DMS153 treated with DMSO at 0.1 percent for 48 hours (cell line): ENCODE measurements at regions not wholly inside any gene's neighbourhood (a gene's known extent, or its start where the extent isn't known, plus 50 kb on each side); places are given as distances from the start of the nearest gene placed in this dataset.

ENCODE experiments used
- DNase-seq: peaks from one replicate; lab custom pipeline; 2025; ENCODE audit not compliant: unreplicated experiment; lab: John Stamatoyannopoulos, UW

DNA sequence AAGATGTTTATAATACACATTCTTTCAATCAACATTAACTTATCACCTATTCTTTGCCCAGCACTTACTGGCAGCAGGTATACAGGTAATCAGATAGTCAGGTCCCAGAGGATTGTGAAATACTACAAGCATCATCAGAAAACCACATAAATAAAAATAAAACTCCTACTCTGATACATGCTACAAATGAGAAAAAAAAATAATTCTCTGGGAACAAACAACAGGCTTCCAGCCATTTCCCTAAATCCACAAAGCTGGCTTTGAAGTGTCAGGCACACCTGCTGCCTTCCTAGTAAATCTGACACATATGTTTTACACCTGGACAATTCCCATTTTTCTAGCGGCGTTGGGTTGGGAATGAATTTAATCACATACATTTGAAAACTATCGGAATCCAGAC is 384.5 kb upstream of the CDH4 start:
- no peak for DNase-seq

DNA sequence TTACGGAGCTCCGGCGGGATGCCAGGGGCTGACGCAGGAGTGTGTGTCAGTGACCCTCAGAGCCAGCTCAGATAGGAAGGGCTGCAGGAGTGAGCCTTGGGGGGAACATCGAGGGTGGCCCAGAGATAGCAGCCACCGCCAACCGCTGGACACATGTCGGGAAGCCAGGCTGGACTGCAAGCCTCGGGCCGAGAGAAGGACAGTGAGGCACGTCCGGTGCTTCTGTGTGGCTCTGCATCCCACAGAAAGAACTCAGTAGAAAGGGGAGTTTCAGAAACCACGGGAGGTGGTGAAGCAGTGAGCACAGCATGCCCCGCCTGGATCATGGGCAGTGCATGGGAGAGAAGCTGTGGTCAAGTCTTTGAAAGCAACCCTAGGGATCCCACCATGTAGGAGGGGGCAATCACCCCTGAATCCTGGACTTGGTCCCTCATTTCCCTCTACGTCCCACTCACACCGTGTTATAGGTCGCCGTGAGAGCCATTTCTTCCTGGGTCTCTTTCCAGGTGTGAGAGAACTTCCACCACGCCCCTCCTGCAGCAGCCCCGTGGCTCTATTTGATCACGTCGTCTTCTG is 383.7 kb upstream of the CDH4 start:
- no peak for DNase-seq

DNA sequence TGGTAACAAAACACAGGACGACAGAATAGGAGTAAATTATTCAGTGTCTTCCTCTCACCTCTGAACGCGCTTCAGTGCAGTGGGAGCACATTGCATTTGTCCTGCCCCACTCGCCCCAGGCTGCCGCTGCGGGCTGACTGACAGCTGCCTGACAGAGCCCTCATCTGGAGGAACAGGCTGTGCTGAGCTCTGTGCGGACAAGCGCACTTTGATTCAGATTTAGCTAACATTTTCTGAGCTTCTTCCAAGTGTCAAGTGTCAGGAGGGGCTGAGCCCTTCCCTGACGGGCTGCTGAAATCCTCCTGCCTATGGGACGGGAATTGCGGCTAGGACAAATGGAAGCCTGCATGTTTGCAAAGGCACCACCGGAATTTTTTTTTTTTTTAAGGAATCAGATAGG is 383.0 kb upstream of the CDH4 start:
- no peak for DNase-seq

DNA sequence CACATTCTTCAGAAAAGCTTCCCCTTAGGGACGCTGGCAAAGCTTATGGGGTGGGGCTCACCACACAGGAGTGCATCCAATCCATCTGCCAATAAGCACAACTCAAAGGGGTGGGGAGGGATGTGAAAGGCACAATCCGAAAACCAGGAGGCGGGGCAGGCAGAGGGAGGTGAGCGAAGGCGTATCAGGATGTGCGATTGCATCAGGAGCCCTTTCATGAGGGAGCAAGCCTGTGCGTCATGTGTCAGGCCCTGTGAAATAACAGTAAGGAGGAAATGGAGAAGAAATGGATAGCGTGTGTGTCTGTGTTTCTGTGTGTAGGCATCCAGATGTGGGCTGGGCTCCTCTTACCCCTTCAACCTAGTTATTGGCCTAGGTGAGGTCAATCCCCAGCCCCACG is 382.4 kb upstream of the CDH4 start:
- DNase-seq = no peak

DNA sequence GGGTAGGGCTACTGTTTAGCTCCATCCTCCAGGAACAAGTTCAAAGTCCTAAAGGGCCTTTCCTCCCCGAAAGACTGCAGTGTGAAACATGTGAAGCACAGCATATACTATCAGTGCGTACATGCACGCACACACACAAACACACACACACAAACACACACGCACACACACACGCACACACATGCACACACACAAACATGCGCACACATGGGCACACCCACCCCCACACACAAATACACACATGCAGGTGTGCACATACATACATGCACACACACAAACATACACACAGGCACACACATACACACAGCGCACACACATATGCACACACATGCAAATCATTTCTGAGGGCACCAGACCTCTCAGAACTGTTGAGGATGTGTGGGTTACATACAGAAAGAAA is 382.0 kb upstream of the CDH4 start:
- no peak for DNase-seq

DNA sequence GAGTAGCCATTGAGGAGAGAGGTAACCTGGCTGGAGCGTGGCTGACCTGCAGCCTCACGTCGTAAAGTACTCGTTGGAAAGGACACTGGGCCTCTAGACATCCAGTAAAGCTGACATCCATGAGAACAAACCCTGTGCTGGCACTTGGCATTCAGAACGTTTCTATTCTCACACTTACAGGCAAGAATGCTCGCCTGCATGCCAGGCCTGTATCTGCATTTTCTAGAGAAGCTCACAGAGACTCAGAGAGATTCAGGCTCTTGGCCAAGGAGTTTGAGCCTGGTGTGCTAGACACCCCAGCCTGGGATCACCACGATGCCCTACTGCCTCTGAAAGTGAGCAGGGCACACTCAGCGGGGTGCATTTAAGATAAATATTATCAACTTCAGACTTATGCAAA is 379.8 kb upstream of the CDH4 start:
- DNase-seq = no peak

DNA sequence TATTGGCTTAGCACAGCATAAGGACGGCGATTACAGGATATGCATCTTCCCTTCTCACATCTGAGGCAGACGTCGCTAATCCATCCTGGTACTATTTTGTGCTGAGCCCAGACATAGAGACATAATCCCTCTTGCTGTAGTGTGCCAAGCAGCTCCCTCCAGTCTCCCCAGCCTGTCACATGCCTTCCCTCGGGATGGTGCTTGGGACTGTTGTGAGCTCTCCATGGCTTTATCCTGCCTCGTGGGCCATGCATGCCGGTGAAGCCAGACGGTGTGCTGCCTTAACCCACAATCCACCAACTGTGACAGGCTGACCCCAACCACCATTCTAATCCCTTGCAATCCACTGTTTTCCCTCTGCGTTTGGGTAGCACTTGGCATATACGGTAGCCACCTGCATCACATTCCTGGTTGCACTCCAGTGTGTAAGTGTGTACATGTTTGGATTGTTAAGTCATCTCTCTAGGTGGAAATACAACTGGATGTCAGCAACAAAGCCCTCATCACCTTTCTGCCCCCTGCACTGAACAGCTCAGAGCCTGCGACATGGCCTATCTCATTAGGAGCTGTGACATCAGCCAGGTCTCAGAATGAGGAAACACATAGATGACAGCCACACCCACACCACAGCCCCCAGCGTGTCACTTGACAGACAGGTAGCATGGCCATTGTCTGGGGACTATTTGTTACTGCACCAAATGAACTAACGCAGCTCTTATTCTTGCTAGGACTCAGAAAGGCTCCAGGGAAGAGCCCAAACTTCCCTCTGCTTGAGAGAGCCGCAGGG is 374.8 kb upstream of the CDH4 start:
- DNase-seq = no peak

DNA sequence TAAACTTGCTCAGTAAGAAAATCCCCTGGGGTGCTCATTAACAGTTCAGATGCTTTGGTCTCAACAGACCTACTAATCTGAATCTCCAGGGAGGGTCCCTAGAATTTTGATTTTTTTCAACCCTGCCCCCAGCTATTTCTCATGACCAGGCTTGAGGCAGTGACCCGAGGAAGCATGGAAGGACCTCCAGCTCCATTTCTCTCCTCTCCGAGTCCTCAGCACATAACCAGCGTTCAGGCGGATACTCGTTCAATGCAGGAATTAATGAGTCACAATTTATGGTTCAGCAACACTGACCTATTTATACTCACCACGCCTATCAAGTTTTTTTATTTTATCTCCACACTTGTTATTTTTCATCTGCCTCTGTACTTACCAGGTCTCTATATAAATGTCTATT is 369.2 kb upstream of the CDH4 start:
- DNase-seq = no peak

DNA sequence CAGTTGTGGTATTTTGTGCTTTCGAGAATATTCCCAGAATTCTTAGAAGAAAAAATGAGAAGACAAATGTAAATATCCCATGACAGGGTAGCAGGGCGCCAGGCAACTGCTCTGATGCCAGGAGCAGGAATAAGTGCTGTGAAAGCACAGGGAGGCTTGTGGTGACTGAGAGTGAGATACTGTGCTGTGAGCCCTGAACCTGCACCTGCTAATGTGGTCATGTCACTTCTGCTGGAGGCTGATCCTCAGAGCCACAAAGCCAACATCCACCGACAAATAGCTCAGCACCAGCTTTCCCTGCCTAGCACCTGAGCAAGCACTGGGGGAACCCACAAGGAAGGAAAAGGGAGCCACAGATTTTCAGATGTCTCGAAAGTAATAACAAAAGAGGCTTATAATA is 368.6 kb upstream of the CDH4 start:
- no peak for DNase-seq

DNA sequence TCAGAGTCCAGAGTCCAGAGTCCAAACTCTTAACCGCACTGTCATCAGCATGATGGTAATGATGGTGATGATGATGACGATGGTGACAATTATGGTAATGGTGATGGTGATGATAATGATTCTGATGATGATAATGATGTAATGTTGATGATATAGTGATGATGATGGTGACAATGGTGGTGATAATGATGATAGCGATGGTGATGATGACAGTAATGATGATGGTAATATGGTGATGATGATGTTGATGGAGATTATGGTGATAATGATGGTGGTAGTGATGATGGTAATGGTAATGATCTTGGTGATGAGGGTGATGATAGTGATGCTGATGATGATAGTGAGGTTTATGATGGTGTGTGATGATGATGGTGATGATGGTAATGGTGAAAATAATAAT is 367.8 kb upstream of the CDH4 start:
- no peak for DNase-seq

DNA sequence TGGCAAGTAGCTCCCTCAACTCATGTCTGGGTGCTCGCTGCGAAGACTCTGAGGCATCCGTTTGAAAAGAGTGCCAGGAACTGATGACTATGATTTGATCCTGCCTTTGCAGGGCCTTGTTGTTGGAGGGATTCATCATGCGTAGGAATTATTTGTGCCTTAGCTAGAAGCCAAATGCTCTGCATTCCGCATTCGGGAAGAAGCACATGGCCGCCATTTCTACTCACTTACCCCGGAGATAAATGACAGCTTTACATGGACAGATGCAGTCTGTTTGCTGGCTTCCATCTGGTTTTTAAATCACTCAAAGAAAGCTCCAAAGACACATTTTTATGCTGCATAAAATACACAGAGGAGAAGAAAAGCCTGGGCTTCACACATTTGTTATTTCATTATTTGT is 363.3 kb upstream of the CDH4 start:
- no peak for DNase-seq

DNA sequence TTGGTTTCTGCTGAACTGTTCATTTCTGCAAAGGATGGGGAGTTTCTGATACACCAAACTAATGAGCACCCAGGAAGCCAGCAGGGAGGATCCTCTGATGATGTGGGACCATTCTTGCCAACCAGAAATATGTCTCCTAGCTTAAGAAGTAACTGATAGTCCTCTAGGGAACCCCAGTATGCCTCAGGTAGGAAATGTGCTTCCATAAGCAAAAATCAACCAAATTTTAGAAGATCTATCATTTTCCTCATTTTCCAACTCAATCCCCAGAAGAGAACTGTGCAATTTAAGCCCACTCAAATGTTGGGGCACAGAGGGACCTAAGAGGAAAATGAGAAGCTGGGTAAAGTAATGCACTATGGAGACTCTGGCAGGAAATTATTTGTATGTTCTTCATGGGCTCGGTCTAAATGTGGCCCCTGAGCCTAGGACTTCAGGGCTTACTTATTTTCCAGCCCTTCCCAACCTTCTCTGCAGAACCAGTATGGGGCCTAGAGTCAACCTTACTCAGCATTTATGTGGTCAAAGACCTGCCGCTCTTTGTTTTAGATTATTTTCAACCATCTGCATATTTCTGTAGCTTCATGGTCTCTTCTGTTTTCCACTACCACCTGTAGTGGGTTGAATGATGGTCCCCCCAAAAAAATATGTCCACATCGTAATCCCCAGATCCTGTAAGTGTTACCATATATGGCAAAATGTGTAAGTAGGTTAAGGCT is 359.8 kb upstream of the CDH4 start:
- DNase-seq = no peak

DNA sequence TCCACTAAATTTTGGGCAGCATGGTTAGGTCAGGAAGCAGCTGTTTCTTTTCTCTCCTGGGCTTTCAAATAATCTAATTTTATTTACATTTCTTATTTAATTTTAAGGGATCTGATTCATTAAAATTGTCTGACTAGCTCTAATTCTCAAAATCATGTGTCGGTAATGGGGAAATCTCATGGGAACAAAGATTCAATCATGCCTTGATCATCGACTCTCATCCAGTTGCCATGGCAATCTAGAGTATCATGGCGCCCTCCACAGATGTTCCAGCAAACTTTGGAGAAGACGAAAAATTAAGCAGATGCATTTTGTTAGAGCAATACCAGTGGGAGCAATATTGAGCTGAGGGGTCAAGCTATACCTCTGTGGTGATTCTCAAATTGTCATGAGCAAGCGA is 358.0 kb upstream of the CDH4 start:
- DNase-seq = no peak

DNA sequence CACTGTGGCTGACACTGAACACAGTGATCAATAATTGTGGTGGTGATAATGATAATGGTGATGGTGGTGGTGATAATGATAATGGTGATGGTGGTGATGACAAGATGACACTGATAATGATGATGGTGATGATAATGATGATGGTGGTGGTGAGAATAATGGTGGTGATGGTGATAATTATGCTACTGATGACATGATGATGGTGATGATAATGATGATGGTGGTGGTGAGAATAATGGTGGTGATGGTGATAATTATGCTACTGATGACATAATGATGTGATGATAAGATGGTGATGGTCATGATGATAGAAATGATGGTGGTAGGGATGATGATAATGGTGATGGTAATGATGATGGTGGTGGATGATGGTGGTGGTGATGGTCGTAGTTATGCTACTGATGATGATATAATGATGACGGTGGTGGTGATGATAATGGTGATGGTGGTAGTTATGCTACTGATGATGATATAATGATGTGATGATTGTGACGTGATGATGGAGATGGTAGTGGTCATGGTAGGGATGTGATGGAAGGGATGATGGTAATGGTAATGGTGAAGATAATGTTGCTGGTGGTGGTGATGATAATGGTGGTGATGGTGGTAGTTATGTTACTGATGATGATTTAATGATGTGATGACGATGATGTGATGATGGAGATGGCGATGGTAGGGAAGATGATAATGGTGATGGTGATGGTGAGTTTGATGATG is 356.5 kb upstream of the CDH4 start:
- DNase-seq = no peak

DNA sequence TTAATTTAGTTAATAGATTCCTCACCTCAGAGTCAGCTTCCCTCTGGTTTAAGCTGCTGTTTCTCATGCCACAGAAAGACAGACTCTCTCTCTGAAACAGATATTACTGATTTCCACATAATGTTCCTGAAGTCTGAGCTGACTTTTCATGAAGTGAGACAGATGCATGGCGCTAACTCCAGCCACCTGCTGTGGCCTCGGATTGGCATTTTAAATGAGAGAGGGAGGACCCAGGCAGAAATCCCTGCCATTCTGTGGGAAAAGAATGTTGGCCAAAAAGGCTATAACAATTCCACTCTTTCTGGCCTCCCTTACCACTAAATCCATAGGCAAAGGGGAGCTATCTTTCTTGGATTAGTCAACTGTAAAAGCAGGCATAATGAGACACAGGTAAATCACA is 354.1 kb upstream of the CDH4 start:
- DNase-seq = no peak

DNA sequence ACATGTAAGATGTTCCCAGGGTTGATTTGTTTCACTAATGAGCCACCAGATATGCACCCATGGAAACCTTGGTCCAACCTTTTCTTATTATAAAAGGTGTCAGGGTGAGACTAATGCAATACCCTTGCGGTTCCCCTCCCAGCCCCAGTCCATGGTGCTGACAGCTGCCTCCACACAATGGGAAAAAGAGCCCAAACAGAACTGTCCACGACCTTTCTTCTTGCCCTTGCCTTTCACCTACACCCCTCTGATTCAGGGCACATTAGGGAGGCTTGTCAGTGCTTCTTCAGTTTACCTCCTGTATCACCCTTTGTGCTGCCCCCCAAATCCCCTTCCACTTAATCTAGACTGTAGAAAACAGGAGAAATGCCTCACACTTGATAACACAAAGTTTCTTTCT is 352.7 kb upstream of the CDH4 start:
- DNase-seq = no peak

DNA sequence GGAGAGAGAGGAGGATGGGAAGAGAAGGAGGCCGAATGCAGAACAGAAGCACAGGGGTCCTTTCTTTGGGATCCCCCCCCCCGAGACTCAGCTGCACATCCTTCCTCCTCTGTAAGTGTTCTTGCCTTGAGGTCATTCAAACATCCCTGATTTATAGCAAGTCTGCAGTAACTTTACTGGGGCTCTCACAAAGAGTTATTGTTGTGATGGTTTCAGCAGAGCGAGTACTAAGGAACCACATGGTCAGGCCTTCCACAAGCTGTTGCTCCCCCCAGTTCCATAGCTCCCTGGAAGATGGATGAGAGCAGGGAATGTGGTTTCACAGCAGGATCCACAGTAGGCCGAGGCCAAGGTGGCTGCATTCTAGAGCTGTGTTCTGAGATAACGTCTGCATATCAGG is 351.4 kb upstream of the CDH4 start:
- no peak for DNase-seq

DNA sequence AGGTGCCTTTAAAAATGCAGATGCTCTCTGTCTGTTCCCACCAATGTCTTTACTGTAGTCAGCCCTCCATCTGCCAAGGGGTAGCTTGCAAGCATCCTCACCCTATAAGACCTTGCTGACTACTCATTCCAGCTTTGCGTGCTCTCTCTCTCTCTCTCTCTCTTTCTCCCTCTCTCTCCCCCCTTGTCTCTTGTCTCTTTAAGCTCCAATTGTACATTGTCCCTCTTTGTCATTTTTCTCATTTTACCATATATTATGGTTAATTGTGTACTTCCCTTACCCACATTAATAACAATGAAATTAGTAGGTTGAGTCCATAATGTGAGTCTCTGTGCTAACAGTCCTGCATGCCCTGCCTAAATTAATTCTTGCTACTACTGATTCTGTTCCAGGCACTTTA is 350.2 kb upstream of the CDH4 start:
- DNase-seq = no peak

DNA sequence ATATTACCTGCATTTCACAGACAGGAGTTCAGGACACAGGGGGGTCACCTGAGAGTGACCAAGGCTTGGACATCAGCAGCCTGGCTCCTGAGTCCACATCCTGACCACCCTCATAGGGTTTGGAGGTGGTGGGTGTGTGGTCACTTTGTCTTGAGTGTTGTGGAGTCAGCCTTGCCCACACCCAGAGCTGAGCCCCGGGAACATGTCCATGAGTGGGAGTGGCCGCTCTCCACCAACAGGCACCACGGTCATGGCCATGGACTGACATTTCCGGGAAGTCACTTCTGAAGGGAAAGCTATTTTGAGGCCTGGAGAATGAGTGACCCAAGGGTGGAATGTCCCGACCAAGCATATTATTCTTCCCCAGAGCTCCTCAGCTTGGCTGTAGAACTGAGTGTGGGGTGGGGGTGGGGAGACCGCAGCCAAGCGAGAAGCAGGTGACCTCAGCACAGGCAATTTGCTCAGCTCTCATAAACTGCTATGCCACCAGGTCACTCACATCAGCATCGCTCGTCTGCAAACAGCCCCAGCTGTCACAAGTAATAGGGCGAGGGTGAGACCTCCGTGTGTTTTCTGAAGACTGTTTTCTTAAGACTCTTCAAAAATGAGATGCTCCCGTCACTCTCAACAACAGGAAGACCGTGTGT is 348.6 kb upstream of the CDH4 start:
- no peak for DNase-seq

DNA sequence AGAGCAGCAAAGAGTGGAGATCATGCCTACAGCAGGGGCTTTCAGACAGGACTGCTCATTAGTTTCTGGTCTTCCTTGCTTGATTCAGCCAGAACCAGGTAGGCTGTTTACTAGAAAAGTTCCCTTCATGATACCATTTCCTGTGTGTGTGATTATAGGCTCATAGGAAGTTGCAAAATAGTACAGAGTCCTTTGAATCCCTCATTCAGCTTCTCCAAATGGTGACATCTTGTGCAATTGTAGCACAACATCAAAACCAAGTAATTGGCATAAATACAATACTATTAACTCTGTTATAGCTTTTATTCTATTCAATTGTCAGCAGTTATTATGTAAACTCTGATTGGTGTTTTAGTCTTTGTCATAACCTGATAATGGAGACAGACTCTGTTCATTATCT is 347.3 kb upstream of the CDH4 start:
- no peak for DNase-seq

DNA sequence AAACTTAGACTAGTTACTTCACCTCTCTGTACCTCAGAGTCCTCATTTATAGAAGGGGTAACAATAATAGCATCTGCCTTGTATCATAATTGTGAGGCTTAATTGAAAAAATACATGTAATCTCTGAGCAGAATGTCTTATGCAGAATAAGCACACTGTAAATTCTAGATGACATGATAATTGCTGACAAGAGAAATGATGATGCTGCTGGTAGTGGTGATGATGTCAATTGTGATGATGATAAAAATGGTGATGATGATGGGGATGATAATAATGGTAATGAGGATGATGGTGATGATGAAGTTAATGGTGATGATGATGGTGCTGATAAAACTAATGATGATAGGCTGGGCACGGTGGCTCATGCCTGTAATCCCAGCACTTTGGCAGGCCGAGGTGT is 346.1 kb upstream of the CDH4 start:
- DNase-seq = no peak
